NCI-H345 treated with DMSO at 0.1 percent for 48 hours (cell line): ENCODE measurements at regions not wholly inside any gene's neighbourhood (a gene's known extent, or its start where the extent isn't known, plus 50 kb on each side); places are given as distances from the start of the nearest gene placed in this dataset.

ENCODE experiments used
- DNase-seq: peaks from one replicate; lab custom pipeline; 2025; ENCODE audit not compliant: unreplicated experiment; lab: John Stamatoyannopoulos, UW

GRCh38 chr14:71482671-71483070 is 449.6 kb upstream of the RGS6 start:
- DNase-seq, result no peak

- DNase-seq, result no peak
Measured at GRCh38 chr14:71483154-71483553, 449.1 kb upstream of the RGS6 start.

- DNase-seq, result no peak
Measured at GRCh38 chr14:71485833-71486232, 446.4 kb upstream of the RGS6 start.

- no peak for DNase-seq
Measured at GRCh38 chr14:71486279-71486678, 445.9 kb upstream of the RGS6 start.

GRCh38 chr14:71487449-71487848 is 444.8 kb upstream of the RGS6 start:
- DNase-seq, result no peak

GRCh38 chr14:71487941-71488340 is 444.3 kb upstream of the RGS6 start:
- DNase-seq, result no peak

GRCh38 chr14:71488703-71489191 is 443.5 kb upstream of the RGS6 start:
- no peak for DNase-seq

- DNase-seq, result no peak
Measured at GRCh38 chr14:71489742-71490141, 442.5 kb upstream of the RGS6 start.

- no peak for DNase-seq
Measured at GRCh38 chr14:71491931-71492330, 440.3 kb upstream of the RGS6 start.

- DNase-seq, result no peak
Measured at GRCh38 chr14:71492346-71492745, 439.9 kb upstream of the RGS6 start.

- peak; percentile 23 for DNase-seq
Measured at GRCh38 chr14:71497645-71498086, 434.6 kb upstream of the RGS6 start.

- no peak for DNase-seq
Measured at GRCh38 chr14:71498212-71498611, 434.0 kb upstream of the RGS6 start.

- DNase-seq, result no peak
Measured at GRCh38 chr14:71499018-71499417, 433.2 kb upstream of the RGS6 start.

GRCh38 chr14:71507681-71508080 is 424.5 kb upstream of the RGS6 start:
- DNase-seq, result no peak

GRCh38 chr14:71508901-71509300 is 423.3 kb upstream of the RGS6 start:
- no peak for DNase-seq

- DNase-seq, result no peak
Measured at GRCh38 chr14:71511152-71511551, 421.1 kb upstream of the RGS6 start.

- DNase-seq, result no peak
Measured at GRCh38 chr14:71514941-71515919, 417.0 kb upstream of the RGS6 start.

- no peak for DNase-seq
Measured at GRCh38 chr14:71521238-71522135, 410.7 kb upstream of the RGS6 start.

- DNase-seq, result no peak
Measured at GRCh38 chr14:71523630-71524319, 408.5 kb upstream of the RGS6 start.

GRCh38 chr14:71524320-71524982 is 407.8 kb upstream of the RGS6 start:
- DNase-seq, result no peak
